IPS-15b (cell line): ENCODE measurements at regions not wholly inside any gene's neighbourhood (a gene's known extent, or its start where the extent isn't known, plus 50 kb on each side); places are given as distances from the start of the nearest gene placed in this dataset.
"Not testable (repeated sequence)": the region's sequence is repeated elsewhere in the genome, so short reads cannot be mapped to it uniquely, and the experiment has no call there.

ENCODE experiments used
- H3K27me3 ChIP-seq: one replicate; pipeline ENCODE4 v1.6.1; 2013; ENCODE audit warnings: low read length; ENCODE audit not compliant: control insufficient read depth, insufficient read depth
- H3K36me3 ChIP-seq: one replicate; pipeline ENCODE4 v1.6.1; 2013; ENCODE audit warnings: low read length; ENCODE audit not compliant: control insufficient read depth, insufficient read depth
- H3K4me1 ChIP-seq: one replicate; pipeline ENCODE4 v1.6.1; 2013; ENCODE audit warnings: mild to moderate bottlenecking, low read length; ENCODE audit not compliant: control insufficient read depth, insufficient read depth
- H3K4me3 ChIP-seq: one replicate; pipeline ENCODE4 v1.5.1; 2013; ENCODE audit warnings: low read depth, low read length
- H3K9ac ChIP-seq: one replicate; pipeline ENCODE4 v1.6.1; 2013; ENCODE audit warnings: low read depth, mild to moderate bottlenecking, low read length
- H3K9me3 ChIP-seq: one replicate; pipeline ENCODE4 v1.6.1; 2013; ENCODE audit warnings: mild to moderate bottlenecking, low read length; ENCODE audit not compliant: control insufficient read depth, insufficient read depth

DNA sequence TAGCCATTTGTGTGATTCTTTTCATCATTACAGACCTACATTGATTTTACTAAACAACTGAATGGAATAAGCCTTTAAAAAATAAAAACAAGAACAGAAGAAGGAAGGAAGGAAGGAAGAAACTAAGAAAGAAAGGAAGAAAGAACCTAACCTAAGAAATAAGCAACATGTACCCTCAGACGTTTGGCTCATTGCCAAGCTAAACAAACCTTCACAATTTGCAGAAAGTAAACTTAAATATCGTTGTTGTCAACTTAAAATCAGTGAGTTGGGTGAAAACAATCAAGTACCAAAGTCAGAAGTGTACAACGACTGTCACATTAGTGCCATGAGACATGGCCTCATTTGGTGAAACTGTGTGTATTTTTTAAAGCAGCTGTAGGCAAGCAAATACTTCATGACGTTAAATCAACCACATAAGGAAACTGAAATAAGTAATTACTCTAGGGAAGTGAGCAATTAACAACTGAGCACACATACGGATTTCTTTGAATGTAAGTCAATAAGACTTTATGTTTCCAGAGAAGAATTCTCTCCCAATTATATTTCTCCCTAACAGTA is 313.1 kb upstream of the TMPRSS15 start:
- Histone ChIP-seq H3K9me3 (peaks cover 4% of the 10 kb centered on the region), H3K36me3 (no peaks in the 10 kb centered on the region), H3K27me3 (no peaks in the 10 kb centered on the region)

DNA sequence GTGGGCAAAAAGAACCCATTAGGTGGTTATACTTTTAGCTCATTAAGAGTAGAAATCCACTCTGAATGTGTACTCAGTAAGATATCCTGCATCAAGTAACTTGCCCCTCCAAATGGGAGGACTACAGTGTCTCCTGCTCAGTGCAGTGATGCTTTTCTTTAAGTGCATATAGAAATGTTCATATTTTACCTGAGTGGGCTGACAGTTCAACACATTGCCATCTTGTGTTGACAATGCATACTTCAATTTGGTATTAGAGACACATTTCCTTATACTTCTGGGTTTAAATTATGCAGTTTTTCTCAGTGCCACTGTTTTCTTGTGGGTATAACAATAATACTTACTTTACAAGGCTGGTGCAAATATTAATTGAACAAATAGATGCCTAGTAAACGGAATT is 318.6 kb upstream of the TMPRSS15 start:
- no peaks in the 10 kb centered on the region for H3K9me3 ChIP-seq
- no peaks in the 10 kb centered on the region for H3K4me1 ChIP-seq
- H3K4me3 ChIP-seq = no peak overlapping the region
- no peak overlapping the region for H3K9ac ChIP-seq
- H3K36me3 ChIP-seq = no peaks in the 10 kb centered on the region
- no peaks in the 10 kb centered on the region for H3K27me3 ChIP-seq

More for the DNA sequence above, 313.1 kb upstream of the TMPRSS15 start:
- Histone ChIP-seq H3K9ac (no peak overlapping the region), H3K4me1 (no peaks in the 10 kb centered on the region), H3K4me3 (no peak overlapping the region)

DNA sequence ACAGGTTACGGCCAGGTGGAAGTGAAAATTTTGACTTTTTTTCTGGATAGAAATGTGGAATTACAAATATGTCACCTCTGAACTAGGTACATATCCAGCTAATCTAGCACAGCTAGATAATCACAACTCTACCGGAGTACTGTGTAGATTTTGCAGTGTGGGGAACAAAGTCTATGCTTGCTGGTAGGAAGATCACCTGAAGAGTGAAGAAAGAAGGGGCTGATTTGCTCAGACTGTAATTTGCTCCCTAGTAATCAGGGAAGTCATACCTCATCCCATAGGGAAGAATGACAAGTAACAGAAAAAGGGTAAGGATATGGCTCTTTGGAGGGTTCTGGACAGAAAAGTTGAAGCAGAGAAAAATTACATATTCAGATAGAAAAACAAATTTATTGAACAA is 319.6 kb upstream of the TMPRSS15 start:
- H3K9ac ChIP-seq = no peak overlapping the region
- H3K4me3 ChIP-seq = no peak overlapping the region
- no peaks in the 10 kb centered on the region for H3K36me3 ChIP-seq
- no peaks in the 10 kb centered on the region for H3K9me3 ChIP-seq
- no peaks in the 10 kb centered on the region for H3K4me1 ChIP-seq
- H3K27me3 ChIP-seq = no peaks in the 10 kb centered on the region

DNA sequence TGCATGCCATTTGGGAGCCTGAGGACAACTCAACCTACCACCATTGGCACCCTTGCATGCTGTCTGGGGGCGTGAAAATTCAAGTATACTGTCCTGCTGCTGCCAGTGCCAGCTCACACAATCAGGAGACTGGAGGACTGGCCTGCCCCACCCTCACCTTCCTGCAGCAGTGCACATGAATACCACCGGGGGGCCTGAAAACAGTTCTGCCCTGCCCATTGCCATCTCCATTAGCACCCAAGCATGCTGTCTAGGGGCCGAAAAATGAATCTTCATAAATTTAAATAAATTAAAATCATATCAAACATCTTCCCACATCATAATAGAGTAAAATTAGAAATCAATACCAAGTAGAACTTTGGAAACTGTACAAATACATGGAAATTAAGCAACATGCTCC is 322.1 kb upstream of the TMPRSS15 start:
- Histone ChIP-seq H3K27me3 (no peaks in the 10 kb centered on the region), H3K36me3 (no peaks in the 10 kb centered on the region), H3K4me3 (no peak overlapping the region), H3K9me3 (no peaks in the 10 kb centered on the region), H3K4me1 (no peaks in the 10 kb centered on the region), H3K9ac (no peak overlapping the region)

DNA sequence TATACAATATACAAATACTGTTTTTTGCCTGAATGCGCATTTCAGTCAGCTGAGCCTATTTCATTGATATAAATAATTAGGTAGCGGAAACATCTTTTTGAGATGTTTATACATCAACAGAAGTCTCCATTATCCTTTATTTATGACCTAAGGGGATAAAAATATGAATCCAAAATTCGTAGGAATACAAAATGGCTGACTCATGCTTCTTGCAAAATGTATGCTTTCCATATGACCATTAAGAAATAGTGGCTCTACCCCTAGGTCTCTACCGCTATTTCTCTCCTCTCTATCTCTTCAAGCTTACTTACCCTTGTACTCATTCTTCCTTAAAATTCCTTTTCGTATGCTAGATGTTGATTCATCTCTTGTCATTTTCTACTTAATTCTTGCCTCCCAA is 338.4 kb upstream of the TMPRSS15 start:
- Histone ChIP-seq H3K27me3 (no peaks in the 10 kb centered on the region), H3K36me3 (no peaks in the 10 kb centered on the region), H3K4me3 (no peak overlapping the region), H3K4me1 (peaks cover 2% of the 10 kb centered on the region), H3K9me3 (no peaks in the 10 kb centered on the region), H3K9ac (no peak overlapping the region)

DNA sequence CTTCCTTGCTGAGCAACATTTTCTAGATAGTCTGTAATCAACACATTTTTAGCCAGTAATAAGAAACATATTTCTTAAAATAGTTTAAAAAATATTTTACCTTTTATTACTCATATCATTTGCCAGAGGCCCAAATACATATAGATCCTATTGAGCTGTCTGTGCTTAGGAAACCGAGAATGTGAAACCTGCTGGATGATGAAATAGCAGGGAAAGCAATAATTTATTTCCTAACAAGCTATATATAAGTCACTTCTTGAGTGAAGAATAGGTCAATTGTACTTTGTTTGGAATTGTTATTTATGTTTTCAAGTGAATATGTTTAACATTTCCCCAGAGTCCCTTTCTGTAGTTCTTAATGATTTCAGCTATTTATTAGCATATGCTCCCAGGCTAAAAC is 339.9 kb upstream of the TMPRSS15 start:
- H3K9ac ChIP-seq = no peak overlapping the region
- H3K9me3 ChIP-seq = no peaks in the 10 kb centered on the region
- no peaks in the 10 kb centered on the region for H3K36me3 ChIP-seq
- H3K27me3 ChIP-seq = no peaks in the 10 kb centered on the region
- peaks cover 2% of the 10 kb centered on the region for H3K4me1 ChIP-seq
- no peak overlapping the region for H3K4me3 ChIP-seq

DNA sequence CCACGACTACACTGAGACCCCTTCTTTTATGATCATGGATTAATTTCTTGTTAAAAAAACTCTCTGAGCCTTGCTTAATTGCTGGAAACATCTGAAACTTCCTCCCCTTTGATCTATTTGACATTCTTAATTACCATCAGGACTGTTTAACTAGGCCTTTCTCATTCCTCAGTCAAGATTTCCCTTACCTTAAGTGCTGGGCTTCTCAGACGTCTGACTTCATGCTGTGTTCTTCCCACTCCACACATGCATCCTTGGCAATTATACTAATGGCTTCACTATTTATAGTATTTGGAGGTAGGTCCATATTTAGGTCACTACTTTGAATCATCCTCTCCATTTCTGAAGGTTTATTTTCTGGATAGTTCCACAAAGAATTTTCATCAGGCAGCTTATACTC is 341.3 kb upstream of the TMPRSS15 start:
- Histone ChIP-seq H3K4me1 (peaks cover 2% of the 10 kb centered on the region), H3K9ac (no peak overlapping the region), H3K9me3 (no peaks in the 10 kb centered on the region), H3K4me3 (no peak overlapping the region), H3K36me3 (no peaks in the 10 kb centered on the region), H3K27me3 (no peaks in the 10 kb centered on the region)

DNA sequence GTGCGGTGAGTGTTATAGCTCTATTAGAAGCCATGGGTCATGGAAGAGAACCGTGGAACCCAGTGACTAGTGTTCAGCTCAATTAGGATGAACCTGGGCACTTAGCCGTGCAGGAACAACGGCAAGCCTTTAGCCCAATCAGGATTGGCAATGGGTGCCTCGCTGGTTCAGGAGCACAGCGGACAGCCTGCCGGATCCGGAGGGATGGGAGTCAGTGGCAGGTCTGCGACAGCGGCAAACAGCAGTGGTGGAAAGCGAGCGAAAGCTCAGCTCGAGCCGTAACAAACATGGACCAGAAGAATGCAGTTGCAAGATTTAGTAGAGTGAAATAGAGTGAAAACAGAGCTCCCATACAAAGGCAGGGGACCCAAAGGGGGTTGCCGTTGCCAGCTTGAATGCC is 349.3 kb upstream of the TMPRSS15 start:
- H3K36me3 ChIP-seq, H3K4me1 ChIP-seq, H3K9ac ChIP-seq, H3K4me3 ChIP-seq, H3K27me3 ChIP-seq, H3K9me3 ChIP-seq: not testable (repeated sequence)

DNA sequence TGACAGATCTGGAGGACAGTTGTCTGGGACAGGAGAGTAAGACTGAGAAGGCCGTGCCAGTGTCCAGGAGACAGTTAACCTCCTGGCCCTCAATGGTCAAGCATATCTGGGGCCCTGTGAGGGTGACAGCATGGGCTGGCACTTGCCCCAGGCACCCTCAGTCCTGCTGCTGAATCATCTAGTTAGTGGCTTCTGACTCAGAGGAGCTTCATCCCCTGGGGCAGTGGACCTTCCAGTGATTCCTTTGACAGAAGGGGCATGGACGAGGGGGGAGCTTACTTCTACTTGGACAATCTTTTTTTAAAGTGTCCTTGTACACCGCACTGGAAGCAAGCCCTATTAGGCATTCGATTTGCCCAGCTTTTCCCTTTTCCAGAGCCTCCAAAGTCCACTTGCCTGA is 352.7 kb upstream of the TMPRSS15 start:
- H3K9ac ChIP-seq, H3K27me3 ChIP-seq, H3K9me3 ChIP-seq, H3K4me3 ChIP-seq, H3K4me1 ChIP-seq, H3K36me3 ChIP-seq: not testable (repeated sequence)

DNA sequence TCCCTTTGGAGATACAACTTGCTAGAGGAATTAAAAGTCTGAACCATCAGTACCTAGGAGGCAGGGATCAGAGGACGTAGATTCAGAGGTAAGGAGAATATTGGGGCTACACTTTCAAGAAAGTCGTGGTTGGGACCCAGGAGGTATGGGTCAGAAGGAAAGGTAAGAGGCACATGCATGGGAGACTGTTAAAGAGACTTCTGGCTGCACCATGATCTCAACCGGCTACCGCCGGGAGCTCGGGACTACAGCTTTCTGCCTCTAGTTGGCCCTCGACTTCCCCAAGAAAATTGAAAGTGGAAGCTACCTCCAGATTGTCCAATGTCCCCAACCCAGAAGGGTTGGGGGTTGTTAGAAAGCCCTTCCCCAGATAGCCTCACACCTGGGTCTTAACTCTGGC is 355.7 kb upstream of the TMPRSS15 start:
- Histone ChIP-seq H3K9ac (no peak overlapping the region), H3K27me3 (no peaks in the 10 kb centered on the region), H3K4me3 (no peak overlapping the region), H3K4me1 (no peaks in the 10 kb centered on the region), H3K36me3 (no peaks in the 10 kb centered on the region), H3K9me3 (no peaks in the 10 kb centered on the region)

DNA sequence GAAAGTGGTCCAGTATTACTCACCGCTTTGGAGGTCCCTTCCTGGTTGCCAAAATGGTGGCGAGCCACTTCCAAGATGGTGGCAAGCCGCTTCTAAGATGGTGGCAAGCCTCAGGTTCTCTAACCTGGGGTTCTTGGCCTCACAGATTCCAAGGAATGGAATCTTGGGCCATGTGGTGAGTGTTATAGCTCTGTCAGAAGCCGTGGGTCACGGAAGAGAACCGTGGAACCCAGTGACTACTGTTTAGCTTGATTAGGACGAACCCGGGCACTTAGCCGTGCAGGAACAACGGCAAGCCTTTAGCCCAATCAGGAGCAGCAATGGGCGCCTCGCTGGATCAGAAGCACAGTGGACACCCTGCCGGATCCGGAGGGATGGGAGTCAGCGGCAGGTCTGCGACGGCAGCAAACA is 356.2 kb upstream of the TMPRSS15 start:
- Histone ChIP-seq H3K9ac (no peak overlapping the region), H3K27me3 (no peaks in the 10 kb centered on the region), H3K4me1 (no peaks in the 10 kb centered on the region), H3K4me3 (no peak overlapping the region), H3K36me3 (no peaks in the 10 kb centered on the region), H3K9me3 (no peaks in the 10 kb centered on the region)

DNA sequence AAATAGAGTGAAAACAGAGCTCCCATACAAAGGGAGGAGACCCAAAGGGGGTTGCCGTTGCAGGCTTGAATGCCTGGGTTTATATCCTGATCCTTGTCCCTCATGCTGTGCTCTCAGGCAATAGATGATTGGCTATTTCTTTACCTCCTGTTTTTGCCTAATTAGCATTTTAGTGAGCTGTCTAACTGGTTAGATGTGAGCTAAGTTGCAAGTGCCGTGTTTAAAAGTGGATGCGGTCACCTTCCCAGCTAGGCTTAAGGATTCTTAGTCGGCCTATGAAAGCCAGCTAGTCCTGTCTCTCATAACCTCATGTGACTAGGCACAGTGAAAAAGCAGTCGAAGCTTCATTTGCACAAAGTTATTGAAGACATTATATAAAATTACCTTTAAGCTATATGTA is 356.7 kb upstream of the TMPRSS15 start:
- no peaks in the 10 kb centered on the region for H3K9me3 ChIP-seq
- no peak overlapping the region for H3K9ac ChIP-seq
- no peak overlapping the region for H3K4me3 ChIP-seq

DNA sequence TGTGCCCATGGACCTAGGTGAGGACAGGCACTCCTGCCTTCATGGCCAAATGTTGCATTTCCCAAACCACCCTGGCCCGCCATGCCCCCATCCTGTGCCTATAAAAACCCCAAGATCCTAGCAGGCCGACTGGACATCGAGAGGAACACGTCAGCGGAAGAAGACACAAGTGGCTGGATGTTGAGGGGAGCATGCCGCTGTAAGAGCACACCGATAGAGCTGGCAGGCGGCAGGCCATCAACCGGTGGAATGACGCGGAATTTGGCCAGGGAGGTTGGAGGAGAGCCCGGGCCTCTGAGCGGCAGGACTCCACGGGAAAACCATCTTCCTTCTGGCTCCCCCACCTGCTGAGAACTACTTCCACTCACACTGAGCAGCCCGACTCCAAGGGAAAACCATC is 361.1 kb upstream of the TMPRSS15 start:
- Histone ChIP-seq H3K9me3 (no peaks in the 10 kb centered on the region), H3K27me3 (no peaks in the 10 kb centered on the region), H3K9ac (no peak overlapping the region), H3K36me3 (no peaks in the 10 kb centered on the region), H3K4me1 (no peaks in the 10 kb centered on the region), H3K4me3 (no peak overlapping the region)

More for the DNA sequence above, 356.7 kb upstream of the TMPRSS15 start:
- Histone ChIP-seq H3K4me1 (no peaks in the 10 kb centered on the region), H3K36me3 (no peaks in the 10 kb centered on the region), H3K27me3 (no peaks in the 10 kb centered on the region)
